Smooth muscle cell (in vitro differentiated cells): ENCODE measurements at regions not wholly inside any gene's neighbourhood (a gene's known extent, or its start where the extent isn't known, plus 50 kb on each side); places are given as distances from the start of the nearest gene placed in this dataset.

Source experiments
- DNase-seq: peaks from one replicate; lab custom pipeline; 2025; ENCODE audit not compliant: unreplicated experiment; lab: John Stamatoyannopoulos, UW
- H2AFZ ChIP-seq: fragments of 200-600 bp; sonication (generic); 2 replicates; pipeline ENCODE4 v1.6.0; 2016; ENCODE audit warnings: antibody characterized with exemption, low read depth, mild to moderate bottlenecking
- H3F3A ChIP-seq: fragments of 200-600 bp; sonication (generic); 2 replicates; pipeline ENCODE4 v1.6.0; 2017; ENCODE audit warnings: antibody characterized with exemption, low read depth
- H3K27ac ChIP-seq: fragments of 200-600 bp; sonication (generic); 2 replicates; pipeline ENCODE4 v1.5.1; 2016; ENCODE audit warnings: low read depth, mild to moderate bottlenecking
- H3K27me3 ChIP-seq: fragments of 200-600 bp; sonication (generic); 2 replicates; pipeline ENCODE4 v1.6.1; 2016; ENCODE audit warnings: low read depth, mild to moderate bottlenecking
- H3K36me3 ChIP-seq: fragments of 200-600 bp; sonication (generic); 2 replicates; pipeline ENCODE4 v1.5.1; 2016; ENCODE audit warnings: low read depth
- H3K4me1 ChIP-seq: fragments of 200-600 bp; sonication (generic); 2 replicates; pipeline ENCODE4 v1.5.1; 2016; ENCODE audit warnings: low read depth
- H3K4me2 ChIP-seq: fragments of 200-600 bp; sonication (generic); 2 replicates; pipeline ENCODE4 v1.6.0; 2016; ENCODE audit warnings: mild to moderate bottlenecking
- H3K4me3 ChIP-seq: fragments of 200-600 bp; sonication (generic); 2 replicates; pipeline ENCODE4 v1.5.1; 2016; ENCODE audit warnings: mild to moderate bottlenecking
- H3K79me2 ChIP-seq: fragments of 200-600 bp; sonication (generic); 2 replicates; pipeline ENCODE4 v1.6.0; 2016; ENCODE audit warnings: low read depth, mild to moderate bottlenecking
- H3K9ac ChIP-seq: fragments of 200-600 bp; sonication (generic); 2 replicates; pipeline ENCODE4 v1.6.0; 2016; ENCODE audit warnings: low read depth
- H3K9me3 ChIP-seq: fragments of 200-600 bp; sonication (generic); replicated peaks from 2 replicates; pipeline ENCODE4 v1.5.1; 2016; ENCODE audit warnings: low read depth
- H4K20me1 ChIP-seq: fragments of 200-600 bp; sonication (generic); 2 replicates; pipeline ENCODE4 v1.6.0; 2016; ENCODE audit warnings: low read depth
- CTCF ChIP-seq: fragments of 200-600 bp; sonication (generic); IDR thresholded peaks from 2 replicates; pipeline ENCODE4 v1.5.1; 2017; ENCODE audit warnings: borderline replicate concordance, mild to moderate bottlenecking, antibody characterized with exemption; ENCODE audit not compliant: insufficient read depth, poor library complexity, severe bottlenecking
- WGBS: methylation state at CpG from one replicate; pipeline ENCODE4 v1.1.7; 2016; ENCODE audit warnings: low lambda C conversion rate; 5-methylcytosine and 5-hydroxymethylcytosine counted together

GRCh38 chr6:49001856-49002541, 461.1 kb downstream of the MMUT start:
- Histone ChIP-seq H3K4me3 (no peak overlapping the region), H4K20me1 (no peaks in the 10 kb centered on the region), H3K4me2 (no peak overlapping the region), H3K4me1 (no peaks in the 10 kb centered on the region), H3K27ac (no peak overlapping the region), H3F3A (no peaks in the 10 kb centered on the region), H2AFZ (peak overlapping the region; percentile 54), H3K9ac (no peak overlapping the region), H3K36me3 (no peaks in the 10 kb centered on the region), H3K9me3 (no peaks in the 10 kb centered on the region), H3K79me2 (no peaks in the 10 kb centered on the region), H3K27me3 (no peaks in the 10 kb centered on the region)
- no peak for DNase-seq
- no peak for TF ChIP-seq CTCF

GRCh38 chr6:48998574-48998973, 464.5 kb downstream of the MMUT start:
- Histone ChIP-seq H3F3A (no peaks in the 10 kb centered on the region), H2AFZ (no peak overlapping the region), H3K36me3 (no peaks in the 10 kb centered on the region), H3K4me3 (no peak overlapping the region), H3K4me2 (no peak overlapping the region), H4K20me1 (no peaks in the 10 kb centered on the region), H3K79me2 (no peaks in the 10 kb centered on the region), H3K9me3 (no peaks in the 10 kb centered on the region), H3K27me3 (no peaks in the 10 kb centered on the region), H3K9ac (no peak overlapping the region), H3K4me1 (no peaks in the 10 kb centered on the region), H3K27ac (no peak overlapping the region)
- DNase-seq: no peak
- no peak for TF ChIP-seq CTCF

- Histone ChIP-seq H3K9ac (no peak overlapping the region), H3K79me2 (no peaks in the 10 kb centered on the region), H3F3A (no peaks in the 10 kb centered on the region), H4K20me1 (no peaks in the 10 kb centered on the region), H2AFZ (no peak overlapping the region), H3K27ac (no peak overlapping the region), H3K9me3 (no peaks in the 10 kb centered on the region), H3K27me3 (no peaks in the 10 kb centered on the region), H3K4me2 (no peak overlapping the region), H3K4me3 (no peak overlapping the region), H3K4me1 (no peaks in the 10 kb centered on the region), H3K36me3 (no peaks in the 10 kb centered on the region)
- 86% methylated on average over 6 of the region's 6 CpGs for WGBS
- DNase-seq: no peak
- TF ChIP-seq CTCF: no peak
Measured at GRCh38 chr6:48996461-48997119, 466.5 kb downstream of the MMUT start.

- Histone ChIP-seq H4K20me1 (no peaks in the 10 kb centered on the region), H3K27me3 (no peaks in the 10 kb centered on the region), H2AFZ (no peak overlapping the region), H3K27ac (no peak overlapping the region), H3K4me3 (no peak overlapping the region), H3K36me3 (no peaks in the 10 kb centered on the region), H3K4me1 (no peaks in the 10 kb centered on the region), H3F3A (no peaks in the 10 kb centered on the region), H3K9me3 (no peaks in the 10 kb centered on the region), H3K4me2 (no peak overlapping the region), H3K79me2 (no peaks in the 10 kb centered on the region), H3K9ac (no peak overlapping the region)
- DNase-seq: no peak
- WGBS: 77% methylated on average over 2 of the region's 2 CpGs
- no peak for TF ChIP-seq CTCF
Measured at GRCh38 chr6:48994811-48995210, 468.2 kb downstream of the MMUT start.
